KMS-11 (cell line): ENCODE measurements at regions not wholly inside any gene's neighbourhood (a gene's known extent, or its start where the extent isn't known, plus 50 kb on each side); places are given as distances from the start of the nearest gene placed in this dataset.

Source experiments
- H2AFZ ChIP-seq: fragments of 200-600 bp; sonication (generic); 2 replicates; pipeline ENCODE4 v1.6.1; 2016; ENCODE audit warnings: antibody characterized with exemption, mixed run types, low read depth
- H3K27ac ChIP-seq: fragments of 200-600 bp; sonication (generic); 2 replicates; pipeline ENCODE4 v1.6.1; 2016; ENCODE audit warnings: mild to moderate bottlenecking, mixed run types
- H3K27me3 ChIP-seq: fragments of 200-600 bp; sonication (generic); 2 replicates; pipeline ENCODE4 v1.6.1; 2017; ENCODE audit warnings: mild to moderate bottlenecking, low read depth, mixed run types, moderate library complexity; ENCODE audit not compliant: insufficient read depth
- H3K36me3 ChIP-seq: fragments of 200-600 bp; sonication (generic); 2 replicates; pipeline ENCODE4 v1.6.1; 2017; ENCODE audit warnings: mild to moderate bottlenecking, mixed run types; ENCODE audit not compliant: insufficient read depth
- H3K4me1 ChIP-seq: fragments of 200-600 bp; sonication (generic); 2 replicates; pipeline ENCODE4 v1.6.1; 2016; ENCODE audit warnings: mild to moderate bottlenecking, low read depth, mixed run types; ENCODE audit not compliant: poor library complexity, severe bottlenecking
- H3K4me2 ChIP-seq: fragments of 200-600 bp; sonication (generic); 2 replicates; pipeline ENCODE4 v1.7.0; 2016; ENCODE audit warnings: mild to moderate bottlenecking, mixed run types
- H3K4me3 ChIP-seq: fragments of 200-600 bp; sonication (generic); IDR thresholded peaks from 2 replicates; pipeline ENCODE4 v1.6.1; 2017; ENCODE audit warnings: low read depth, low read length, mixed read lengths; ENCODE audit not compliant: insufficient read depth
- H3K79me2 ChIP-seq: fragments of 200-600 bp; sonication (generic); 2 replicates; pipeline ENCODE4 v1.6.1; 2016; ENCODE audit warnings: low read depth, mixed run types; ENCODE audit not compliant: insufficient read depth
- H3K9ac ChIP-seq: fragments of 200-600 bp; sonication (generic); 2 replicates; pipeline ENCODE4 v1.6.1; 2016; ENCODE audit warnings: mild to moderate bottlenecking, mixed run types
- H4K20me1 ChIP-seq: fragments of 200-600 bp; sonication (generic); 2 replicates; pipeline ENCODE4 v1.6.1; 2016; ENCODE audit warnings: mild to moderate bottlenecking, mixed run types; ENCODE audit not compliant: insufficient read depth
- TF ChIP-seq, protein P1 (sequence below): fragments of 200-600 bp; sonication (generic); conservative IDR thresholded peaks from 2 replicates; pipeline ENCODE4 v1.6.1; 2017; ENCODE audit warnings: low read depth, mild to moderate bottlenecking, antibody characterized with exemption, low read length, moderate library complexity, mixed read lengths

DNA sequence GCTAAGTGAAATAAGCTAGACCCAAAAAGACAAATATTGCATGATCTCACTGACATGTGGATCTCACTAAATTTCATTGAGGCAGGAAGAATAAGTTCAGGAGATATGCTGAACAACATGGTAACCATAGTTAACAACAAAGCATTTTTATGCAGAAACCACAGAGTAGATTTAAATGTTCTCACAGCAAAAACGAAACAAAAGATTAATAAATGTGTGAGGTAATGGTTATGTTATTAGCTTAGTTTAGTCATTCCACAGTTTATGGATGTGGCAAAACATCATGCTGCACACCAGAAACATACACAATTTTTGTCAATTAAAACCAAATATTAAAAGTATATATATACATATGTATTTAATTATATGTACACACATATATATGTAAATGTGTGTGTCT, 765.8 kb downstream of the SLITRK5 start:
- Histone ChIP-seq H3K36me3 (no peaks in the 10 kb centered on the region), H2AFZ (no peak overlapping the region), H3K4me1 (no peaks in the 10 kb centered on the region), H3K79me2 (no peaks in the 10 kb centered on the region), H3K4me3 (no peak overlapping the region), H4K20me1 (no peaks in the 10 kb centered on the region), H3K27ac (no peak overlapping the region), H3K4me2 (no peak overlapping the region), H3K27me3 (no peaks in the 10 kb centered on the region), H3K9ac (no peak overlapping the region)
- TF ChIP-seq, protein P1, sequence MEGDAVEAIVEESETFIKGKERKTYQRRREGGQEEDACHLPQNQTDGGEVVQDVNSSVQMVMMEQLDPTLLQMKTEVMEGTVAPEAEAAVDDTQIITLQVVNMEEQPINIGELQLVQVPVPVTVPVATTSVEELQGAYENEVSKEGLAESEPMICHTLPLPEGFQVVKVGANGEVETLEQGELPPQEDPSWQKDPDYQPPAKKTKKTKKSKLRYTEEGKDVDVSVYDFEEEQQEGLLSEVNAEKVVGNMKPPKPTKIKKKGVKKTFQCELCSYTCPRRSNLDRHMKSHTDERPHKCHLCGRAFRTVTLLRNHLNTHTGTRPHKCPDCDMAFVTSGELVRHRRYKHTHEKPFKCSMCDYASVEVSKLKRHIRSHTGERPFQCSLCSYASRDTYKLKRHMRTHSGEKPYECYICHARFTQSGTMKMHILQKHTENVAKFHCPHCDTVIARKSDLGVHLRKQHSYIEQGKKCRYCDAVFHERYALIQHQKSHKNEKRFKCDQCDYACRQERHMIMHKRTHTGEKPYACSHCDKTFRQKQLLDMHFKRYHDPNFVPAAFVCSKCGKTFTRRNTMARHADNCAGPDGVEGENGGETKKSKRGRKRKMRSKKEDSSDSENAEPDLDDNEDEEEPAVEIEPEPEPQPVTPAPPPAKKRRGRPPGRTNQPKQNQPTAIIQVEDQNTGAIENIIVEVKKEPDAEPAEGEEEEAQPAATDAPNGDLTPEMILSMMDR = no peak

DNA sequence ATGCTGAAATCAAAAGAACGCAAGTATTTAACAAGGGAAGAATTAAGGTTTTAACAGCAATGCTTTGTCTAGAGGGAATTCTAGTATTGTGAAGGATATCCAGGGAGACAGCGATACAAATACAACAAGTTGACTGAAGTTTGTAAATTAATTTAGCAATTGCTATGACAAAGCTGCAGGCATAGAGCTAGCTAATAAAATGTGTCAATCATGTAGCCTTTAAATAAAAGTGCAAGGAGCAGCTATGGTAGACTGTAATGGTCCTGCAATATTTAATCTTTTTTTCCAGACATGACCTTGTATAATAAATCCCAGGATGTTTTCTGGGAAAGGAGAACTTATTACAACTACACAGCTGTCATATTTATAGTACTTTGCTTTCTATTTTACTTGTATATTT, 779.3 kb downstream of the SLITRK5 start:
- H2AFZ ChIP-seq = no peak overlapping the region
- H3K27ac ChIP-seq = no peak overlapping the region
- no peaks in the 10 kb centered on the region for H3K4me1 ChIP-seq
- TF ChIP-seq, protein P1 = no peak
- no peak overlapping the region for H3K9ac ChIP-seq
- H3K27me3 ChIP-seq = no peaks in the 10 kb centered on the region
- no peaks in the 10 kb centered on the region for H4K20me1 ChIP-seq
- no peak overlapping the region for H3K4me3 ChIP-seq
- no peak overlapping the region for H3K4me2 ChIP-seq
- no peaks in the 10 kb centered on the region for H3K79me2 ChIP-seq
- H3K36me3 ChIP-seq = no peaks in the 10 kb centered on the region

DNA sequence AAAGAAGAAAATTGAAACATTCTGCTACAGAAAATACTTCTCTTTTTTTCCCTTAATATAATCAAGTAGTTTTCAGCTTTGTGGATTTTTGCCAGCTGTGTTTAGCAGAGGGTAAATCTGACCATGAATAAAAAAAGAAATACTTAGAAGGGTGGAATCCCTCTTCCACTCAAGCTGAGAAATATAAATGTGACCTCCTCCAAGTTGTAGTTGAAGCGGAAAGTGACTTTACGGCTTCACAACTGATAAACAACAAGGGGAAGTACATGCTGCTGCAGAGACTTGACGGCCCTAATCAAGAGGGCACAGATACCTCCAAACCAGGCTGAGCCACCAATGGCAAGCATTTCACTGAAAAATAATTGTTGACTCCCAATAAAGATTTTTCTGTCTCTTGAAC, 785.0 kb downstream of the SLITRK5 start:
- no peaks in the 10 kb centered on the region for H3K27me3 ChIP-seq
- TF ChIP-seq, protein P1 = no peak
- H3K4me1 ChIP-seq = no peaks in the 10 kb centered on the region
- H3K79me2 ChIP-seq = no peaks in the 10 kb centered on the region
- no peak overlapping the region for H3K4me2 ChIP-seq
- H3K4me3 ChIP-seq = no peak overlapping the region
- H4K20me1 ChIP-seq = no peaks in the 10 kb centered on the region
- no peak overlapping the region for H2AFZ ChIP-seq
- H3K9ac ChIP-seq = no peak overlapping the region
- H3K36me3 ChIP-seq = no peaks in the 10 kb centered on the region
- H3K27ac ChIP-seq = no peak overlapping the region

DNA sequence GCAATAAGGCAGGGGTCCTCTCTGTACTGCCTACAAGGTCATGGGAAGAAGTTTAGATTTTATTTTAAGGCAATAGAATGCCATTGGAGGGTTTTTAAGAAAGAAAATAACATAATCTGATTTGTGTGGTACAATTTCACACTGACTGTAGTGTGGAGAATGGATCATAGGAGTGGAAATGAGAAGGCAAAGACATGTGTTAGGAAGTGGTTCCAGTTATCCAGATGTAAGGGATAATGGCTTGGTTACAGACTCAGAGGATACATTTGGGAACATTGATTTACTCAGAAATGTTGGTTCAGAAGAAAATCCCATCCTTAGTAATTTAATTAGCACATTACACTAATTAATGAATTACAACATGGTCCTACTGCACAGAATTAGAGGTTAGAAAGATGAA, 788.2 kb downstream of the SLITRK5 start:
- H3K4me2 ChIP-seq = no peak overlapping the region
- no peaks in the 10 kb centered on the region for H3K36me3 ChIP-seq
- H3K4me1 ChIP-seq = no peaks in the 10 kb centered on the region
- TF ChIP-seq, protein P1 = no peak
- no peaks in the 10 kb centered on the region for H4K20me1 ChIP-seq
- no peak overlapping the region for H3K27ac ChIP-seq
- no peak overlapping the region for H3K4me3 ChIP-seq
- no peaks in the 10 kb centered on the region for H3K27me3 ChIP-seq
- H2AFZ ChIP-seq = no peak overlapping the region
- no peak overlapping the region for H3K9ac ChIP-seq
- H3K79me2 ChIP-seq = no peaks in the 10 kb centered on the region
